ENCODE measurements at regions not wholly inside any gene's neighbourhood (a gene's known extent, or its start where the extent isn't known, plus 50 kb on each side); places are given as distances from the start of the nearest gene placed in this dataset.

DNA sequence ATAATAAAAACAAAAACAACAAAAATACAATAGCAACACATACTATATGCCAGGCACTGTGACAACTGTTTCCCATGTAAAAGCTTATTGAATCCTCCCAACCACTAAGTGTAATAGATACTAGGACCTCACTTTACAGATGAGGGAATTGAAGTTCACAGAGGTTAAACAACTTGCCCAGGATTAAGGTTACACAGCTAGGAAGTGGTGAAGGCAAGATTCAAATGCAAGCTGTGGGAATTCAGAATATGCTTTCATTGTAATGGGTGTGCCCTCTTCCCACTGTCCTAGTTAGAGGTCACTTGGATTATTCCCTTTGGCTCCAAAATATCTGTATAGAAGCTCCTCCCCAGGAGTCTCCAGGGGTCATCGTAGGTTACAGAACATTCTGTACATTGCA, 231.1 kb downstream of the MREG start:
- ChIA-PET SMC1A (ENCODE audit: uncharacterized antibody, unreplicated experiment) (interaction anchor here (1.4 to 1.9 kb wide), 2 partner anchors 10 to 19 kb away, joined by 3 to 6 read pairs; no protein-coding TSS in a partner anchor), RAD21 (ENCODE audit: unreplicated experiment) (no interaction called here), CTCF (no interaction called here), POLR2A (interaction anchor here (1.0 kb wide), 1 partner anchor 51 kb away, joined by 3 read pairs; no protein-coding TSS in a partner anchor)
- Histone ChIP-seq H3K4me1 (ENCODE audit: control insufficient read depth, insufficient read depth, low read length) (no peaks in the 10 kb centered on the region), H3K4me2 (ENCODE audit: control insufficient read depth, insufficient read depth) (no peak overlapping the region), H4K20me1 (ENCODE audit: control insufficient read depth, insufficient read depth) (no peaks in the 10 kb centered on the region; the same call in 1 of the 2 replicates), H3K79me2 (ENCODE audit: control insufficient read depth, insufficient read depth, low read length) (no peaks in the 10 kb centered on the region), H3K9me3 (replicated peaks; ENCODE audit: control insufficient read depth, insufficient read depth, low read length) (no peaks in the 10 kb centered on the region), H3K4me3 (no peak overlapping the region), H3K27me3 (replicated peaks in 1 of 2; ENCODE audit: control insufficient read depth in 2 of 2, insufficient read depth in 2 of 2, low read length in 1 of 2) (no peaks in the 10 kb centered on the region), H2AFZ (ENCODE audit: control insufficient read depth, low read depth, low read length) (no peak overlapping the region), H3K27ac (ENCODE audit: control insufficient read depth, insufficient read depth) (no peak overlapping the region), H3K9ac (ENCODE audit: control insufficient read depth, insufficient read depth, low read length) (no peak overlapping the region), H3K36me3 (ENCODE audit: control insufficient read depth in 2 of 2, insufficient read depth in 2 of 2, low read length in 1 of 2) (no peaks in the 10 kb centered on the region)
- in situ Hi-C loops (cut with MboI) = no loop called here
- BruUV-seq (replicated peaks) = no TSS peak
- TF ChIP-seq IKZF1 (conservative IDR thresholded peaks at IDR 0.05) (no peak), HDAC2 (IDR thresholded peaks at IDR 0.05) (no peak), ZSCAN29 (IDR thresholded peaks at IDR 0.05) (no peak), TARDBP (IDR thresholded peaks at IDR 0.05; ENCODE audit: borderline replicate concordance) (no peak), STAT3 (IDR thresholded peaks at IDR 0.05; ENCODE audit: low read depth, low read length) (no peak), ZNF622 (IDR thresholded peaks at IDR 0.05) (no peak), BHLHE40 (IDR thresholded peaks at IDR 0.05; ENCODE audit: borderline replicate concordance in 1 of 2, low read depth in 2 of 2, low read length in 1 of 2) (no peak), TCF12 (IDR thresholded peaks at IDR 0.05; ENCODE audit: low read depth, low read length) (no peak), HCFC1 (IDR thresholded peaks at IDR 0.05; ENCODE audit: low read length) (no peak), EP300 (IDR thresholded peaks at IDR 0.05; ENCODE audit: borderline replicate concordance in 1 of 2, control insufficient read depth in 1 of 2, low read depth in 2 of 2, low read length in 2 of 2) (no peak), SUZ12 (IDR thresholded peaks at IDR 0.05; ENCODE audit: unreplicated experiment) (no peak), FOXK2 (IDR thresholded peaks at IDR 0.05) (no peak), FOS (IDR thresholded peaks at IDR 0.05; ENCODE audit: borderline replicate concordance, extremely low read depth, insufficient read length) (no peak), CBX3 (IDR thresholded peaks at IDR 0.05; ENCODE audit: borderline replicate concordance, low read depth) (no peak), SMAD1 (IDR thresholded peaks at IDR 0.05; ENCODE audit: low read depth, partially characterized antibody) (no peak)
- TF ChIP-seq, protein P1, sequence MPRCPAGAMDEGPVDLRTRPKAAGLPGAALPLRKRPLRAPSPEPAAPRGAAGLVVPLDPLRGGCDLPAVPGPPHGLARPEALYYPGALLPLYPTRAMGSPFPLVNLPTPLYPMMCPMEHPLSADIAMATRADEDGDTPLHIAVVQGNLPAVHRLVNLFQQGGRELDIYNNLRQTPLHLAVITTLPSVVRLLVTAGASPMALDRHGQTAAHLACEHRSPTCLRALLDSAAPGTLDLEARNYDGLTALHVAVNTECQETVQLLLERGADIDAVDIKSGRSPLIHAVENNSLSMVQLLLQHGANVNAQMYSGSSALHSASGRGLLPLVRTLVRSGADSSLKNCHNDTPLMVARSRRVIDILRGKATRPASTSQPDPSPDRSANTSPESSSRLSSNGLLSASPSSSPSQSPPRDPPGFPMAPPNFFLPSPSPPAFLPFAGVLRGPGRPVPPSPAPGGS (IDR thresholded peaks at IDR 0.05; ENCODE audit: borderline replicate concordance, insufficient read depth, low read depth, low read length, poor library complexity, severe bottlenecking) = no peak
- TF ChIP-seq, protein P2, sequence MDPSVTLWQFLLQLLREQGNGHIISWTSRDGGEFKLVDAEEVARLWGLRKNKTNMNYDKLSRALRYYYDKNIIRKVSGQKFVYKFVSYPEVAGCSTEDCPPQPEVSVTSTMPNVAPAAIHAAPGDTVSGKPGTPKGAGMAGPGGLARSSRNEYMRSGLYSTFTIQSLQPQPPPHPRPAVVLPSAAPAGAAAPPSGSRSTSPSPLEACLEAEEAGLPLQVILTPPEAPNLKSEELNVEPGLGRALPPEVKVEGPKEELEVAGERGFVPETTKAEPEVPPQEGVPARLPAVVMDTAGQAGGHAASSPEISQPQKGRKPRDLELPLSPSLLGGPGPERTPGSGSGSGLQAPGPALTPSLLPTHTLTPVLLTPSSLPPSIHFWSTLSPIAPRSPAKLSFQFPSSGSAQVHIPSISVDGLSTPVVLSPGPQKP (IDR thresholded peaks at IDR 0.05; ENCODE audit: low read depth, low read length) = no peak
- TF ChIP-seq, protein P3, sequence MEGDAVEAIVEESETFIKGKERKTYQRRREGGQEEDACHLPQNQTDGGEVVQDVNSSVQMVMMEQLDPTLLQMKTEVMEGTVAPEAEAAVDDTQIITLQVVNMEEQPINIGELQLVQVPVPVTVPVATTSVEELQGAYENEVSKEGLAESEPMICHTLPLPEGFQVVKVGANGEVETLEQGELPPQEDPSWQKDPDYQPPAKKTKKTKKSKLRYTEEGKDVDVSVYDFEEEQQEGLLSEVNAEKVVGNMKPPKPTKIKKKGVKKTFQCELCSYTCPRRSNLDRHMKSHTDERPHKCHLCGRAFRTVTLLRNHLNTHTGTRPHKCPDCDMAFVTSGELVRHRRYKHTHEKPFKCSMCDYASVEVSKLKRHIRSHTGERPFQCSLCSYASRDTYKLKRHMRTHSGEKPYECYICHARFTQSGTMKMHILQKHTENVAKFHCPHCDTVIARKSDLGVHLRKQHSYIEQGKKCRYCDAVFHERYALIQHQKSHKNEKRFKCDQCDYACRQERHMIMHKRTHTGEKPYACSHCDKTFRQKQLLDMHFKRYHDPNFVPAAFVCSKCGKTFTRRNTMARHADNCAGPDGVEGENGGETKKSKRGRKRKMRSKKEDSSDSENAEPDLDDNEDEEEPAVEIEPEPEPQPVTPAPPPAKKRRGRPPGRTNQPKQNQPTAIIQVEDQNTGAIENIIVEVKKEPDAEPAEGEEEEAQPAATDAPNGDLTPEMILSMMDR (IDR thresholded peaks at IDR 0.05 in 2 of 3, conservative IDR thresholded peaks at IDR 0.05 in 1 of 3; ENCODE audit: control insufficient read depth in 2 of 3, extremely low read depth in 1 of 3, insufficient read depth in 1 of 3, low read depth in 3 of 3, low read length in 3 of 3) = no peak
- TF ChIP-seq, protein P4, sequence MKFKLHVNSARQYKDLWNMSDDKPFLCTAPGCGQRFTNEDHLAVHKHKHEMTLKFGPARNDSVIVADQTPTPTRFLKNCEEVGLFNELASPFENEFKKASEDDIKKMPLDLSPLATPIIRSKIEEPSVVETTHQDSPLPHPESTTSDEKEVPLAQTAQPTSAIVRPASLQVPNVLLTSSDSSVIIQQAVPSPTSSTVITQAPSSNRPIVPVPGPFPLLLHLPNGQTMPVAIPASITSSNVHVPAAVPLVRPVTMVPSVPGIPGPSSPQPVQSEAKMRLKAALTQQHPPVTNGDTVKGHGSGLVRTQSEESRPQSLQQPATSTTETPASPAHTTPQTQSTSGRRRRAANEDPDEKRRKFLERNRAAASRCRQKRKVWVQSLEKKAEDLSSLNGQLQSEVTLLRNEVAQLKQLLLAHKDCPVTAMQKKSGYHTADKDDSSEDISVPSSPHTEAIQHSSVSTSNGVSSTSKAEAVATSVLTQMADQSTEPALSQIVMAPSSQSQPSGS (IDR thresholded peaks at IDR 0.05; ENCODE audit: low read length) = no peak
- no peak for DNase-seq (ENCODE audit: low read depth, low spot score)
- intact Hi-C loops (cut with micrococcal nuclease; ENCODE audit: unreplicated experiment) = no loop called here
- no peak for FAIRE-seq
- 5% methylated on average over 1 of the region's 1 CpG for WGBS (ENCODE audit: insufficient coverage, insufficient replicate concordance, low lambda C conversion rate, missing lambda C conversion rate)
- ATAC-seq = no peak
